ENCODE measurements at regions not wholly inside any gene's neighbourhood (a gene's known extent, or its start where the extent isn't known, plus 50 kb on each side); places are given as distances from the start of the nearest gene placed in this dataset.

DNA sequence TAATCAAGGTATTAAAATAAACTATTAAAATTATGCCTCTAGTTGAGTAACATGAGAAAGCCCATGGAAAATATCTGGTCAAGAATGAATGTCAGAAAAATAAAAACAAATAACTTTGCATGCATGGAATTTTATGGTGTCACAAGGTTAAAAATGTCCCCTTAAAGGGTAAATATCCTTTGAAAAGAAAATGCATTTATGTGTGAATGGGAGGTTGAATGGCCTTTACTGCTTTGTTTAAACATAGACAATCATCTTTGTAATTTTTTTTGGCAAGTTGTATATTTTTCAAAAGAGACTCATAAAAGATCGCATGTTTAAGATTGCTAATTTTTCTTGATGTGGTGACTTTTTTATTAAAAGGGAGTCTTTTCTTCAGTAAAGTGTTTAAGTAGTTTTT, 564.2 kb downstream of the NR2F2 start:
- Histone ChIP-seq H3K27me3 (ENCODE audit: control insufficient read depth, insufficient read depth, low read length) (no peaks in the 10 kb centered on the region), H3K4me3 (replicated peaks in 1 of 4; ENCODE audit: control extremely low read depth in 1 of 4, insufficient read depth in 1 of 4, low read depth in 3 of 4, low read length in 4 of 4) (no peak overlapping the region), H3K79me2 (ENCODE audit: control insufficient read depth, insufficient read depth, low read length) (no peaks in the 10 kb centered on the region), H4K20me1 (ENCODE audit: control insufficient read depth, extremely low read depth, insufficient read depth, low read length) (no peaks in the 10 kb centered on the region), H3K9ac (ENCODE audit: insufficient read depth, low read length) (no peak overlapping the region), H3K4me1 (ENCODE audit: control insufficient read depth, extremely low read depth, insufficient read depth, low read length) (no peaks in the 10 kb centered on the region), H3K9me3 (ENCODE audit: control insufficient read depth, insufficient read depth, low read depth, low read length) (no peaks in the 10 kb centered on the region), H2AFZ (ENCODE audit: low read length) (no peak overlapping the region), H3K36me3 (ENCODE audit: control insufficient read depth, insufficient read depth, low read length) (no peaks in the 10 kb centered on the region), H3K27ac (ENCODE audit: insufficient read depth, low read length) (no peak overlapping the region), H3K4me2 (ENCODE audit: extremely low read depth, insufficient read depth, low read length) (no peak overlapping the region)
- DNase-seq (ENCODE audit: low read depth in 2 of 2) = no peak
- no peak for TF ChIP-seq EZH2 (IDR thresholded peaks at IDR 0.05; ENCODE audit: low read length, missing control alignments)
- TF ChIP-seq, protein P1, sequence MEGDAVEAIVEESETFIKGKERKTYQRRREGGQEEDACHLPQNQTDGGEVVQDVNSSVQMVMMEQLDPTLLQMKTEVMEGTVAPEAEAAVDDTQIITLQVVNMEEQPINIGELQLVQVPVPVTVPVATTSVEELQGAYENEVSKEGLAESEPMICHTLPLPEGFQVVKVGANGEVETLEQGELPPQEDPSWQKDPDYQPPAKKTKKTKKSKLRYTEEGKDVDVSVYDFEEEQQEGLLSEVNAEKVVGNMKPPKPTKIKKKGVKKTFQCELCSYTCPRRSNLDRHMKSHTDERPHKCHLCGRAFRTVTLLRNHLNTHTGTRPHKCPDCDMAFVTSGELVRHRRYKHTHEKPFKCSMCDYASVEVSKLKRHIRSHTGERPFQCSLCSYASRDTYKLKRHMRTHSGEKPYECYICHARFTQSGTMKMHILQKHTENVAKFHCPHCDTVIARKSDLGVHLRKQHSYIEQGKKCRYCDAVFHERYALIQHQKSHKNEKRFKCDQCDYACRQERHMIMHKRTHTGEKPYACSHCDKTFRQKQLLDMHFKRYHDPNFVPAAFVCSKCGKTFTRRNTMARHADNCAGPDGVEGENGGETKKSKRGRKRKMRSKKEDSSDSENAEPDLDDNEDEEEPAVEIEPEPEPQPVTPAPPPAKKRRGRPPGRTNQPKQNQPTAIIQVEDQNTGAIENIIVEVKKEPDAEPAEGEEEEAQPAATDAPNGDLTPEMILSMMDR (conservative IDR thresholded peaks at IDR 0.05 in 1 of 2, IDR thresholded peaks at IDR 0.05 in 1 of 2; ENCODE audit: low read depth in 1 of 2, low read length in 2 of 2) = no peak

DNA sequence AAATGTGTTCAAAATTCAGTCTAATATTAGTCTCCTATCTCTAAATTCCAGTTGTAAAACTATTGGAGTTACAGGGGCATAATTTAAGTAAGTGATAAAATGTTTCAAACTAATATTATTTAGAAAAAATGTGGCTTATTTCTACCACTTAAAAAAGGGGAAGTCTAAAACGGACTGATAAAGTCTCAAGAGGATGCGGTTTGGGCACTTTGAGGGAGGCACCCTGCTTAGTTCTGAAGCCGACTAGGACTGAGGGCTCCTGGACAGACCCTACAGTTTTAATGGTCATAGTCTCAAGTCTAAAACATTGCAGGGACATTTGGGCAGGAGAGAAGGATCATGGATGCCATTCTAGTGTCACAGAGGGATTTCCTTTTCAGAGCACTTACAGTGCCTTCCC, 566.3 kb downstream of the NR2F2 start:
- H3K9me3 ChIP-seq (ENCODE audit: control insufficient read depth, insufficient read depth, low read depth, low read length) = no peaks in the 10 kb centered on the region
- no peak overlapping the region for H3K4me2 ChIP-seq (ENCODE audit: extremely low read depth, insufficient read depth, low read length)
- no peaks in the 10 kb centered on the region for H3K79me2 ChIP-seq (ENCODE audit: control insufficient read depth, insufficient read depth, low read length)
- no peak overlapping the region for H3K4me3 ChIP-seq (replicated peaks in 1 of 4; ENCODE audit: control extremely low read depth in 1 of 4, insufficient read depth in 1 of 4, low read depth in 3 of 4, low read length in 4 of 4)
- DNase-seq (ENCODE audit: low read depth in 2 of 2) = no peak
- H4K20me1 ChIP-seq (ENCODE audit: control insufficient read depth, extremely low read depth, insufficient read depth, low read length) = no peaks in the 10 kb centered on the region
- H3K9ac ChIP-seq (ENCODE audit: insufficient read depth, low read length) = no peak overlapping the region
- TF ChIP-seq, protein P1 (conservative IDR thresholded peaks at IDR 0.05 in 1 of 2, IDR thresholded peaks at IDR 0.05 in 1 of 2; ENCODE audit: low read depth in 1 of 2, low read length in 2 of 2) = no peak
- TF ChIP-seq EZH2 (IDR thresholded peaks at IDR 0.05; ENCODE audit: low read length, missing control alignments) = no peak
- no peak overlapping the region for H2AFZ ChIP-seq (ENCODE audit: low read length)
- no peaks in the 10 kb centered on the region for H3K27me3 ChIP-seq (ENCODE audit: control insufficient read depth, insufficient read depth, low read length)
- no peak overlapping the region for H3K27ac ChIP-seq (ENCODE audit: insufficient read depth, low read length)
- H3K36me3 ChIP-seq (ENCODE audit: control insufficient read depth, insufficient read depth, low read length) = no peaks in the 10 kb centered on the region
- no peaks in the 10 kb centered on the region for H3K4me1 ChIP-seq (ENCODE audit: control insufficient read depth, extremely low read depth, insufficient read depth, low read length)

DNA sequence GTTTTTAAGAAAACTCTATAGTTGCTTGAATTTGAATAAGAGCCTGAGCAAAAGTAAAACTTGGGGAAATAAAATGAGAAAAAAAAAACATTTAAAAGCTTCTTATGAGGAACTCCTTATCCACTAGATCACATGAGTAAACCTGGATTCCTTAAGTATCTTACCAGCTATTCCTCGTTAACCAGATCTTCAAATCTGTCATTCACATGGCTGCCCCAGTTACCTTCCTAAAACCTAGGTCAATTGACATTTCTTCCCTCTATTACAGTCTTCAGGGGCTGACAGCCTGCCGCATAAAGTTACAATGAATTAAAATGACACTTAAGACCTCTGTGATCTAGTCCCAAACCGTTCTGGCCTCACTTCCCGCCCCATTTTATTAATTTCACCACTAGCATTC, 583.6 kb downstream of the NR2F2 start:
- Histone ChIP-seq H3K4me3 (replicated peaks in 1 of 4; ENCODE audit: control extremely low read depth in 1 of 4, insufficient read depth in 1 of 4, low read depth in 3 of 4, low read length in 4 of 4) (no peak overlapping the region), H3K27ac (ENCODE audit: insufficient read depth, low read length) (no peak overlapping the region), H3K4me2 (ENCODE audit: extremely low read depth, insufficient read depth, low read length) (no peak overlapping the region), H3K9me3 (ENCODE audit: control insufficient read depth, insufficient read depth, low read depth, low read length) (no peaks in the 10 kb centered on the region), H3K4me1 (ENCODE audit: control insufficient read depth, extremely low read depth, insufficient read depth, low read length) (no peaks in the 10 kb centered on the region), H3K27me3 (ENCODE audit: control insufficient read depth, insufficient read depth, low read length) (no peaks in the 10 kb centered on the region), H3K36me3 (ENCODE audit: control insufficient read depth, insufficient read depth, low read length) (no peaks in the 10 kb centered on the region), H3K9ac (ENCODE audit: insufficient read depth, low read length) (no peak overlapping the region), H4K20me1 (ENCODE audit: control insufficient read depth, extremely low read depth, insufficient read depth, low read length) (no peaks in the 10 kb centered on the region), H2AFZ (ENCODE audit: low read length) (no peak overlapping the region), H3K79me2 (ENCODE audit: control insufficient read depth, insufficient read depth, low read length) (no peaks in the 10 kb centered on the region)
- DNase-seq (ENCODE audit: low read depth in 2 of 2) = no peak
- TF ChIP-seq, protein P1 (conservative IDR thresholded peaks at IDR 0.05 in 1 of 2, IDR thresholded peaks at IDR 0.05 in 1 of 2; ENCODE audit: low read depth in 1 of 2, low read length in 2 of 2) = no peak
- TF ChIP-seq EZH2 (IDR thresholded peaks at IDR 0.05; ENCODE audit: low read length, missing control alignments) = no peak

Data from fibroblast of lung (primary cell).